DOHH2 (cell line): ENCODE measurements at regions not wholly inside any gene's neighbourhood (a gene's known extent, or its start where the extent isn't known, plus 50 kb on each side); places are given as distances from the start of the nearest gene placed in this dataset.

ENCODE experiments used
- EZH2phosphoT487 ChIP-seq: fragments of 200-600 bp; sonication (generic); IDR thresholded peaks from 2 replicates; pipeline ENCODE4 v1.6.1; 2017; ENCODE audit warnings: borderline replicate concordance, mild to moderate bottlenecking, antibody characterized with exemption, low read length, moderate library complexity, mixed read lengths
- TF ChIP-seq, protein P1 (sequence below): fragments of 200-600 bp; sonication (generic); IDR thresholded peaks from one replicate; pipeline ENCODE4 v1.5.1; 2014; ENCODE audit warnings: antibody characterized with exemption, mild to moderate bottlenecking, low read depth, low read length; ENCODE audit not compliant: poor library complexity, severe bottlenecking

DNA sequence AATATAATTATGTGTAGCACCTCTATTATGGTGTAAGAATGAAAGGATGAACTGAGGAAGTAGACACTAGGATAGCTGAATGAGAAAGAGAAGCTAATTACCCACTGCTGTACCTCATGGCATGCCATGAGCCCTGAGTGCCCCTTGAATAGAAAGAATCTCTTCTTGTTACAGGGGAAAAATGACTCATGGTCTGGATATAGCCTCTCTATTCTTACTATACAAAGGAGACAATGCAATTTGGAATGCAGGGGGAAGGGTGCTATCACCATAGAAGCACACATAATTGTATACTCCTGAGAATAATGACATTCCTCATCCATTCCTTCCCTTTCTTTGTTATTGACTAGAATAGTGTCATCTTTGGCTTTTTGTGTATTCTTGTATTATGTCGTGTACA lies 385.2 kb downstream of the CDH7 start:
- TF ChIP-seq, protein P1, sequence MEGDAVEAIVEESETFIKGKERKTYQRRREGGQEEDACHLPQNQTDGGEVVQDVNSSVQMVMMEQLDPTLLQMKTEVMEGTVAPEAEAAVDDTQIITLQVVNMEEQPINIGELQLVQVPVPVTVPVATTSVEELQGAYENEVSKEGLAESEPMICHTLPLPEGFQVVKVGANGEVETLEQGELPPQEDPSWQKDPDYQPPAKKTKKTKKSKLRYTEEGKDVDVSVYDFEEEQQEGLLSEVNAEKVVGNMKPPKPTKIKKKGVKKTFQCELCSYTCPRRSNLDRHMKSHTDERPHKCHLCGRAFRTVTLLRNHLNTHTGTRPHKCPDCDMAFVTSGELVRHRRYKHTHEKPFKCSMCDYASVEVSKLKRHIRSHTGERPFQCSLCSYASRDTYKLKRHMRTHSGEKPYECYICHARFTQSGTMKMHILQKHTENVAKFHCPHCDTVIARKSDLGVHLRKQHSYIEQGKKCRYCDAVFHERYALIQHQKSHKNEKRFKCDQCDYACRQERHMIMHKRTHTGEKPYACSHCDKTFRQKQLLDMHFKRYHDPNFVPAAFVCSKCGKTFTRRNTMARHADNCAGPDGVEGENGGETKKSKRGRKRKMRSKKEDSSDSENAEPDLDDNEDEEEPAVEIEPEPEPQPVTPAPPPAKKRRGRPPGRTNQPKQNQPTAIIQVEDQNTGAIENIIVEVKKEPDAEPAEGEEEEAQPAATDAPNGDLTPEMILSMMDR, result no peak
- no peak for TF ChIP-seq EZH2phosphoT487
